ENCODE measurements at regions not wholly inside any gene's neighbourhood (a gene's known extent, or its start where the extent isn't known, plus 50 kb on each side); places are given as distances from the start of the nearest gene placed in this dataset.

GRCh38 chr2:239540174-239540573 lies 139.4 kb upstream of the HDAC4 start:
- no peak for DNase-seq (ENCODE audit: low spot score)
- H3K36me3 ChIP-seq, result no peaks in the 10 kb centered on the region
- 42% methylated on average over 7 of the region's 7 CpGs for WGBS
- no peak overlapping the region for H3K4me3 ChIP-seq
- no peaks in the 10 kb centered on the region for H3K4me1 ChIP-seq (replicated peaks)
- peaks cover 3% of the 10 kb centered on the region for H3K27me3 ChIP-seq (replicated peaks; ENCODE audit: insufficient read depth)
- H3K27ac ChIP-seq, result no peak overlapping the region
- TF ChIP-seq, protein P1, sequence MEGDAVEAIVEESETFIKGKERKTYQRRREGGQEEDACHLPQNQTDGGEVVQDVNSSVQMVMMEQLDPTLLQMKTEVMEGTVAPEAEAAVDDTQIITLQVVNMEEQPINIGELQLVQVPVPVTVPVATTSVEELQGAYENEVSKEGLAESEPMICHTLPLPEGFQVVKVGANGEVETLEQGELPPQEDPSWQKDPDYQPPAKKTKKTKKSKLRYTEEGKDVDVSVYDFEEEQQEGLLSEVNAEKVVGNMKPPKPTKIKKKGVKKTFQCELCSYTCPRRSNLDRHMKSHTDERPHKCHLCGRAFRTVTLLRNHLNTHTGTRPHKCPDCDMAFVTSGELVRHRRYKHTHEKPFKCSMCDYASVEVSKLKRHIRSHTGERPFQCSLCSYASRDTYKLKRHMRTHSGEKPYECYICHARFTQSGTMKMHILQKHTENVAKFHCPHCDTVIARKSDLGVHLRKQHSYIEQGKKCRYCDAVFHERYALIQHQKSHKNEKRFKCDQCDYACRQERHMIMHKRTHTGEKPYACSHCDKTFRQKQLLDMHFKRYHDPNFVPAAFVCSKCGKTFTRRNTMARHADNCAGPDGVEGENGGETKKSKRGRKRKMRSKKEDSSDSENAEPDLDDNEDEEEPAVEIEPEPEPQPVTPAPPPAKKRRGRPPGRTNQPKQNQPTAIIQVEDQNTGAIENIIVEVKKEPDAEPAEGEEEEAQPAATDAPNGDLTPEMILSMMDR (IDR thresholded peaks at IDR 0.05), result no peak
- no peak for TF ChIP-seq POLR2A (IDR thresholded peaks at IDR 0.05)
- no peaks in the 10 kb centered on the region for H3K9me3 ChIP-seq
- intact Hi-C loops (cut with DNase I), result no loop called here

- WGBS, result 82% methylated on average over 11 of the region's 11 CpGs
- no peak for DNase-seq (ENCODE audit: low spot score)
These were observed 138.9 kb upstream of the HDAC4 start for GRCh38 chr2:239539776-239540100.

GRCh38 chr2:239539083-239539775 lies 138.4 kb upstream of the HDAC4 start:
- peaks cover 3% of the 10 kb centered on the region for H3K27me3 ChIP-seq (replicated peaks; ENCODE audit: insufficient read depth)
- H3K9me3 ChIP-seq, result no peaks in the 10 kb centered on the region
- no peaks in the 10 kb centered on the region for H3K36me3 ChIP-seq
- WGBS, result 78% methylated on average over 7 of the region's 7 CpGs
- intact Hi-C loops (cut with DNase I), result no loop called here
- no peak for DNase-seq (ENCODE audit: low spot score)
- no peak overlapping the region for H3K27ac ChIP-seq
- no peak overlapping the region for H3K4me3 ChIP-seq
- TF ChIP-seq POLR2AphosphoS5 (IDR thresholded peaks at IDR 0.05), result no peak
- no peak for TF ChIP-seq POLR2A (IDR thresholded peaks at IDR 0.05)
- TF ChIP-seq, protein P1 (IDR thresholded peaks at IDR 0.05), result no peak
- H3K4me1 ChIP-seq (replicated peaks), result no peaks in the 10 kb centered on the region

More at GRCh38 chr2:239539776-239540100, 138.9 kb upstream of the HDAC4 start:
- TF ChIP-seq POLR2AphosphoS5 (IDR thresholded peaks at IDR 0.05) (no peak), POLR2A (IDR thresholded peaks at IDR 0.05) (no peak)
- TF ChIP-seq, protein P1 (IDR thresholded peaks at IDR 0.05), result no peak
- intact Hi-C loops (cut with DNase I), result no loop called here
- Histone ChIP-seq H3K27ac (no peak overlapping the region), H3K9me3 (no peaks in the 10 kb centered on the region), H3K4me3 (no peak overlapping the region), H3K27me3 (replicated peaks; ENCODE audit: insufficient read depth) (peaks cover 3% of the 10 kb centered on the region), H3K4me1 (replicated peaks) (no peaks in the 10 kb centered on the region), H3K36me3 (no peaks in the 10 kb centered on the region)

DNA sequence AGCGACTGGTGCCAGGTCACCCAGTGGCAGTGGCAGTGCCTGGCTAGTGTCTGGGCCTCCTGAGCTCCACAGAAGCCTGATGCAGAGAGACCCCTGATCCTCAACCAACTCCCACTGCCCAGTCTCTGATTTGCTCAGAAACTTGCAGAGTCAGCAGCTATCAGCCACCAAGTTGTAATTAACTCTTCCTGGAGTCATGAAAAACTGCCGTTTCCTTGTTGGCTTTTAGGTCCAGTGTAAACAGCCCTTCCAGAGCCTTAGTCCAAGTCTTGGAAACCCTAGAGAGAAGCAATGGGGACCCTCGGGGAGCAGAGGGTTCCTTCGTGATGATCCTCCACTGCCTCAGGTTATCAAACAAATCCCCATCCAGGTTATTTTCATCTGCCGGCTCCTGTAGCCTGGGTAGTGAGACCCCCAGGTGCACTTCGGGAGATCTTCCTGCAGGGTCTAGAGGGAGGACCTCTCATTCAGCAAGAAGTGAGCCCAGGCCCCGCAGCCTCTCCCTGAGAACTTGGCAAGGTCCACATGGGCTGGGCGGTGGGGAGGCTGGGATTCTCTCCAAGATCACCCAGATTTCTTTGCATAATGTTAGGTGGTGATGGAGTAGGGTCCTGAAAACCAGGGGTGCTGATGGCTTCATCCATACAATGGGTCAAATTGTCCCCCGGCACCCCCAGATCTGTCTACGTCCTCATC lies 137.7 kb upstream of the HDAC4 start:
- intact Hi-C loops (cut with DNase I), result no loop called here
- TF ChIP-seq, protein P1 (IDR thresholded peaks at IDR 0.05), result no peak
- TF ChIP-seq POLR2A (IDR thresholded peaks at IDR 0.05), result no peak
- no peak for TF ChIP-seq POLR2AphosphoS5 (IDR thresholded peaks at IDR 0.05)
- DNase-seq (ENCODE audit: low spot score), result no peak
- no peaks in the 10 kb centered on the region for H3K4me1 ChIP-seq (replicated peaks)
- 83% methylated on average over 10 of the region's 10 CpGs for WGBS
- no peak overlapping the region for H3K4me3 ChIP-seq
- no peaks in the 10 kb centered on the region for H3K36me3 ChIP-seq
- no peaks in the 10 kb centered on the region for H3K9me3 ChIP-seq
- no peak overlapping the region for H3K27ac ChIP-seq
- H3K27me3 ChIP-seq (replicated peaks; ENCODE audit: insufficient read depth), result peaks cover 3% of the 10 kb centered on the region
